ENCODE measurements at regions not wholly inside any gene's neighbourhood (a gene's known extent, or its start where the extent isn't known, plus 50 kb on each side); places are given as distances from the start of the nearest gene placed in this dataset.
"Not testable (repeated sequence)": the region's sequence is repeated elsewhere in the genome, so short reads cannot be mapped to it uniquely, and the experiment has no call there.

GRCh38 chr1:229117664-229118300 is 153.1 kb upstream of the RAB4A start:
- DNase-seq = no peak

- DNase-seq = no peak
These were observed 152.3 kb upstream of the RAB4A start for GRCh38 chr1:229118477-229119061.

- DNase-seq = no peak
These were observed 151.8 kb upstream of the RAB4A start for GRCh38 chr1:229119161-229119560.

GRCh38 chr1:229119876-229120275 is 151.0 kb upstream of the RAB4A start:
- no peak for DNase-seq

- DNase-seq = no peak
These were observed 149.0 kb upstream of the RAB4A start for GRCh38 chr1:229121845-229122436.

- DNase-seq = no peak
These were observed 148.3 kb upstream of the RAB4A start for GRCh38 chr1:229122606-229123005.

- no peak for DNase-seq
These were observed 146.8 kb upstream of the RAB4A start for GRCh38 chr1:229124116-229124515.

GRCh38 chr1:229124520-229125124 is 146.3 kb upstream of the RAB4A start:
- DNase-seq = no peak

GRCh38 chr1:229127301-229127700 is 143.6 kb upstream of the RAB4A start:
- DNase-seq = no peak

GRCh38 chr1:229128066-229128608 is 142.8 kb upstream of the RAB4A start:
- no peak for DNase-seq

GRCh38 chr1:229129301-229130027 is 141.4 kb upstream of the RAB4A start:
- DNase-seq = no peak

GRCh38 chr1:229130028-229130668 is 140.8 kb upstream of the RAB4A start:
- DNase-seq = no peak

- DNase-seq = no peak
These were observed 139.4 kb upstream of the RAB4A start for GRCh38 chr1:229131243-229132105.

GRCh38 chr1:229132106-229132443 is 138.8 kb upstream of the RAB4A start:
- no peak for DNase-seq

- no peak for DNase-seq
These were observed 138.2 kb upstream of the RAB4A start for GRCh38 chr1:229132706-229133105.

GRCh38 chr1:229133151-229133550 is 137.8 kb upstream of the RAB4A start:
- DNase-seq = no peak

- no peak for DNase-seq
These were observed 137.1 kb upstream of the RAB4A start for GRCh38 chr1:229133811-229134210.

- not testable (repeated sequence) for DNase-seq
These were observed 136.3 kb upstream of the RAB4A start for GRCh38 chr1:229134381-229135217.

- no peak for DNase-seq
These were observed 135.1 kb upstream of the RAB4A start for GRCh38 chr1:229135773-229136172.

- no peak for DNase-seq
These were observed 134.1 kb upstream of the RAB4A start for GRCh38 chr1:229136822-229137221.

- DNase-seq = no peak
These were observed 133.6 kb upstream of the RAB4A start for GRCh38 chr1:229137271-229137670.
